ENCODE measurements at regions not wholly inside any gene's neighbourhood (a gene's known extent, or its start where the extent isn't known, plus 50 kb on each side); places are given as distances from the start of the nearest gene placed in this dataset.
"Not testable (repeated sequence)": the region's sequence is repeated elsewhere in the genome, so short reads cannot be mapped to it uniquely, and the experiment has no call there.

DNA sequence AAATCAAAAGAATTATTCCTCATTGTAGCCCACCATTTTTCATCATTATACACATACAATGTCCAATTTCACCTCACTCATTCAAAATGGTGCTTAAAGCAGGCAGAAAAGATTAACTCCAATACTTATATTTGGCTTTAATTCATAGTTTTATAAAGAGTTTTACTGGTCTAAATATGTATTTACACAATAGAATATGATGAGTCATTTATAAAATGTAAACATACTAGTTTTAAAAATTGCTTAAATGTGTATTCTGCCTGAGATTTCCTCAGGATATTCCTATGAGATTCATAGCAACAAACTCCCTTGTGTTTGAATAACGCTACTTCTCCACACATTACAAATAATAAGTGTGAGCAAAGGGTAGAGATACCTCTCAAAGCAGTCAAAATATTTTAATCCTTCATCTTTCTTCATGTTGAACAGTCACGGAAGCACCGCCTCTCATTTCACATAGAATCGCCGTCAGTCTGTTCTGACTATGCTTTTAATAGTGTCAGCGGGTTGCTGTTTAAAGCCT is 75.7 kb upstream of the GBE1 start:
- Histone ChIP-seq H3K36me3 (no peaks in the 10 kb centered on the region), H3K27ac (peak overlapping the region in 1 of 10 donors; percentile 3), H3K27me3 (no peaks in the 10 kb centered on the region), H3K9me3 (no peaks in the 10 kb centered on the region), H3K4me3 (no peak overlapping the region), H3K4me1 (peaks cover 0 to 36% (median 24%) of the 10 kb centered on the region in 9 donors)
- WGBS, 2 donors, result 93 to 94% methylated on average over 6 of the region's 6 CpGs
- intact Hi-C loops (cut with DNase I), result no loop called here
- no peak for TF ChIP-seq CTCF (IDR thresholded peaks at IDR 0.05)
- DNase-seq, result no peak
- no peak for ATAC-seq

- no peak for ATAC-seq
- Histone ChIP-seq H3K4me3 (no peak overlapping the region), H3K36me3 (no peaks in the 10 kb centered on the region), H3K27me3 (no peaks in the 10 kb centered on the region), H3K27ac (no peak overlapping the region), H3K4me1 (peaks cover 0 to 5% (median 0%) of the 10 kb centered on the region in 9 donors), H3K9me3 (no peaks in the 10 kb centered on the region)
- TF ChIP-seq CTCF (IDR thresholded peaks at IDR 0.05), result no peak
- no peak for DNase-seq
- intact Hi-C loops (cut with DNase I), result no loop called here
Observed at GRCh38 chr3:81829937-81830336, 68.5 kb upstream of the GBE1 start.

DNA sequence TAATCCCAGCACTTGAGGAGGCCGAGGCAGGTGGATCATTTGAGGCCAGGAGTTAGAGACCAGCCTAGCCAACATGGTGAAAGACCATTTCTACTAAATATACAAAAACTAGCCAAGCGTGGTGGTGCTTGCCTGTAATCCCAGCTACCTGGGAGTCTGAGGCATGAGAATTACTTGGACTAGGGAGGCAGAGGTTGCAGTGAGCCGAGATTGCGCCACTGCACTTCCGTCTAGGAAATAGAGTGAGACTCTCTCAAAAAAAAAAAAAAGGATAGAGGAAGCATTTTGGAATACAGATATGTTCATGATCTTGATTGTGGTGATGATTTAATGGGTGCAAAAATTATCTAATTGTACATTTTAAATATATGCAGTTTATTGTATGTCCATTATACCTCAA is 67.8 kb upstream of the GBE1 start:
- H3K27me3 ChIP-seq; intact Hi-C loops (cut with DNase I); H3K9me3 ChIP-seq; H3K27ac ChIP-seq; ATAC-seq; H3K4me3 ChIP-seq; DNase-seq; H3K36me3 ChIP-seq: not testable (repeated sequence)
- peaks cover 0 to 11% (median under 1%) of the 10 kb centered on the region in 9 donors for H3K4me1 ChIP-seq
- 88 to 90% methylated on average over 5 of the region's 5 CpGs for WGBS, 2 donors

GRCh38 chr3:81823882-81824395 is 62.5 kb upstream of the GBE1 start:
- no peaks in the 10 kb centered on the region for H3K36me3 ChIP-seq
- ATAC-seq (peak in 6 of 8 donors; percentile 38 to 84 (median 68)), DNase-seq (no peak)
- no peak overlapping the region for H3K4me3 ChIP-seq
- H3K9me3 ChIP-seq, result peaks cover 0 to 13% (median 0%) of the 10 kb centered on the region in 11 donors
- H3K27ac ChIP-seq, result peak overlapping the region in 2 of 10 donors; percentile 1 to 6
- WGBS, 2 donors, result 6 to 13% methylated on average over 2 of the region's 2 CpGs
- no peak for TF ChIP-seq CTCF (IDR thresholded peaks at IDR 0.05)
- H3K27me3 ChIP-seq, result no peaks in the 10 kb centered on the region
- intact Hi-C loops (cut with DNase I), result no loop called here
- peaks cover 0 to 23% (median 6%) of the 10 kb centered on the region in 9 donors for H3K4me1 ChIP-seq

GRCh38 chr3:81823086-81823485 is 61.6 kb upstream of the GBE1 start:
- 79 to 92% methylated on average over 3 of the region's 3 CpGs for WGBS, 2 donors
- ATAC-seq, result peak in 1 of 8 donors; percentile 62
- Histone ChIP-seq H3K4me3 (no peak overlapping the region), H3K27me3 (no peaks in the 10 kb centered on the region), H3K27ac (peak overlapping the region in 2 of 10 donors; percentile 6 to 30), H3K9me3 (peaks cover 0 to 19% (median 2%) of the 10 kb centered on the region in 11 donors), H3K4me1 (peaks cover 0 to 23% (median 6%) of the 10 kb centered on the region in 9 donors), H3K36me3 (no peaks in the 10 kb centered on the region)
- no peak for TF ChIP-seq CTCF (IDR thresholded peaks at IDR 0.05)
- DNase-seq, result no peak
- intact Hi-C loops (cut with DNase I), result no loop called here

All from heart right ventricle (tissue), 16 donors.